WERI-Rb-1 (cell line): ENCODE measurements at regions not wholly inside any gene's neighbourhood (a gene's known extent, or its start where the extent isn't known, plus 50 kb on each side); places are given as distances from the start of the nearest gene placed in this dataset.
A peak's percentile ranks its signal among the peaks of the same experiment; 100 is the strongest.

ENCODE experiments used
- DNase-seq: peaks from one replicate; pipeline ENCODE4 v3.0.0-alpha.2; 2020
- H3K27ac ChIP-seq: fragments of 250-450 bp; sonication (Bioruptor Pico); 2 replicates; pipeline ENCODE4 v1.5.1; 2020; ENCODE audit warnings: mild to moderate bottlenecking, moderate library complexity
- H3K27me3 ChIP-seq: fragments of 250-450 bp; sonication (Bioruptor Pico); 2 replicates; pipeline ENCODE4 v1.5.1; 2021; ENCODE audit warnings: mild to moderate bottlenecking, low read depth, moderate library complexity; ENCODE audit not compliant: insufficient read depth, severe bottlenecking
- H3K36me3 ChIP-seq: fragments of 250-450 bp; sonication (Bioruptor Pico); 2 replicates; pipeline ENCODE4 v1.5.1; 2020; ENCODE audit warnings: mild to moderate bottlenecking, moderate library complexity
- H3K4me3 ChIP-seq: 2 replicates; pipeline ENCODE4 v1.5.1; 2011; ENCODE audit warnings: low read depth, mild to moderate bottlenecking, control low read depth, low read length
- H3K9me3 ChIP-seq: fragments of 250-450 bp; sonication (Bioruptor Pico); 2 replicates; pipeline ENCODE4 v1.5.1; 2021; ENCODE audit warnings: mild to moderate bottlenecking, moderate library complexity; ENCODE audit not compliant: severe bottlenecking
- TF ChIP-seq, protein P1 (sequence below): IDR thresholded peaks from 2 replicates; pipeline ENCODE4 v1.5.1; 2011; ENCODE audit warnings: low read depth, mild to moderate bottlenecking, control low read depth, inconsistent platforms, low read length

DNA sequence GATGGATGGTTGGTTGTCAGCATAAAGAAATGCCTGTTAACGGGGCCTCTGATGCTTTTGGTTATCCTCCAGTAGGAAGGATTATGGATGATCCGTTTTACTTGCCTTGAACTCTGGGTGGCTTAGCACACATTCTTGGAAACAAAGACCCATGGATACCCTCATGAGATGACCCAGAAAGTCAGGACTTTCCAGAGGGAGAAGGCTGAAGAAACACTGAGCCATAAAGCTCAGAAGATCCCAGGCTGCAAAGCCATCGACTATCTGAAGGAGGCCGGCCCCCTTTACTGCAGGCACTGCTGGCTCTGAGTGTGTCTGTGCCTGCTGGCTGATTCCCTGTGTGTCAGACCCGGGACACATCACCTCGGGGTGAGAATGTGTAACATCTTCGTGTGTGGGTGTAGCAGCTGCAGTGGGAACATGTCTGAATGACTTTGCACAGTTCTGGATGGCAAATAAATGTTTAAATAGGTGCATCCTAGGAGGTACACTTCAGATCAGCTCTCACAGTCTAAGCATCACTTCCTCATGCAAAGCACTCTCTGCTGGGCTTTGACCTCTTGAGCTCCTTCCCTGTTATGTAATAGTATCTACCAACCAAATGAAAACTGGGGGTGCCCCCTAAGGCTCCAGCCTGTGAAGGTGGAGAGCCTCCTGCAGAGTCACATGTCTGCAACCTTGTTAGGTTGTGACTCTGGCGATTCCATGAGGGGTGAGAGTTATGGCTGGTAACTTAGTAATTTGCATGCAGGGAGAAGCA, 1084.9 kb downstream of the TBC1D22A start:
- H3K9me3 ChIP-seq, result no peaks in the 10 kb centered on the region
- TF ChIP-seq, protein P1, sequence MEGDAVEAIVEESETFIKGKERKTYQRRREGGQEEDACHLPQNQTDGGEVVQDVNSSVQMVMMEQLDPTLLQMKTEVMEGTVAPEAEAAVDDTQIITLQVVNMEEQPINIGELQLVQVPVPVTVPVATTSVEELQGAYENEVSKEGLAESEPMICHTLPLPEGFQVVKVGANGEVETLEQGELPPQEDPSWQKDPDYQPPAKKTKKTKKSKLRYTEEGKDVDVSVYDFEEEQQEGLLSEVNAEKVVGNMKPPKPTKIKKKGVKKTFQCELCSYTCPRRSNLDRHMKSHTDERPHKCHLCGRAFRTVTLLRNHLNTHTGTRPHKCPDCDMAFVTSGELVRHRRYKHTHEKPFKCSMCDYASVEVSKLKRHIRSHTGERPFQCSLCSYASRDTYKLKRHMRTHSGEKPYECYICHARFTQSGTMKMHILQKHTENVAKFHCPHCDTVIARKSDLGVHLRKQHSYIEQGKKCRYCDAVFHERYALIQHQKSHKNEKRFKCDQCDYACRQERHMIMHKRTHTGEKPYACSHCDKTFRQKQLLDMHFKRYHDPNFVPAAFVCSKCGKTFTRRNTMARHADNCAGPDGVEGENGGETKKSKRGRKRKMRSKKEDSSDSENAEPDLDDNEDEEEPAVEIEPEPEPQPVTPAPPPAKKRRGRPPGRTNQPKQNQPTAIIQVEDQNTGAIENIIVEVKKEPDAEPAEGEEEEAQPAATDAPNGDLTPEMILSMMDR, result no peak
- no peak overlapping the region for H3K27ac ChIP-seq
- DNase-seq, result peak; percentile 44
- no peaks in the 10 kb centered on the region for H3K27me3 ChIP-seq
- H3K36me3 ChIP-seq, result no peaks in the 10 kb centered on the region
- no peak overlapping the region for H3K4me3 ChIP-seq

DNA sequence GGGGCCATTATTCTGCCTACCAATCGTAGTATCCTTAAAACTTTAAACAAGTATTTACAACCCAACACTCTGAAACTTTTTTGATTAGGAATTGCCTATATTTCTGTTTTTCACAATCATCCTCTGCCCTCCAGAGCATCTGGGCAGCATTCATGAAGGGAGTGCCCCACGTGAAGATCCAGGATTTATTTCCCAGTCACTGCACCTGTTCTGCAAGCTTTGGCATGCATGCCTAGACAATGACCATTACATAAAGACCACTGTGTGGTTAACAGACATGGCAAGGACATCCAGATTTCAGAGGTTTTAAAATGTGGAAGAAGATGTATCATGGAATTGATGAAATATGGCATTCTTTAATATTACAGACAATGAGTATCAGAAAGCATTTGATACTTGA, 1083.8 kb downstream of the TBC1D22A start:
- Histone ChIP-seq H3K4me3 (no peak overlapping the region), H3K36me3 (no peaks in the 10 kb centered on the region), H3K27me3 (no peaks in the 10 kb centered on the region), H3K27ac (no peak overlapping the region), H3K9me3 (no peaks in the 10 kb centered on the region)
- DNase-seq, result no peak
- TF ChIP-seq, protein P1, result no peak

DNA sequence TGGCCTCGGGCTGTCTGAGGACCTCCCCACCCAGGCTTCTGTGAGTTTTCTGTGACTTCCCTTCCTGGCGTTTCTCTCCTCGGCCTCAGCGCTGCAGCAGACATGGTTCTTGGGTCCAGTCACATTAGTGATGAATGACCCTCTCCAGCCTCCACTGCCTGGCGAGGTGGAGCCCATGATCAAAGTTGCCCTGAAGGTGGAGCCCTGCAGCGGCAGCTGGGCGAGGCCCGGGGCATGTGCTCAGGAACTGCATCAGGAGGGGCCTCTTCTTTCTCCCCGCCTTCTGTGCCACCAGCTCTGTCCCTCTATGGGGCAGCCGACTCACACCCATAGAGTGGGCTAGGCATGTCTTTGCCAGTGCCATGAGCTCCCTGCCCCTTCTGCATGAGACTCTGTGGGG, 1079.7 kb downstream of the TBC1D22A start:
- H3K9me3 ChIP-seq, result no peaks in the 10 kb centered on the region

DNA sequence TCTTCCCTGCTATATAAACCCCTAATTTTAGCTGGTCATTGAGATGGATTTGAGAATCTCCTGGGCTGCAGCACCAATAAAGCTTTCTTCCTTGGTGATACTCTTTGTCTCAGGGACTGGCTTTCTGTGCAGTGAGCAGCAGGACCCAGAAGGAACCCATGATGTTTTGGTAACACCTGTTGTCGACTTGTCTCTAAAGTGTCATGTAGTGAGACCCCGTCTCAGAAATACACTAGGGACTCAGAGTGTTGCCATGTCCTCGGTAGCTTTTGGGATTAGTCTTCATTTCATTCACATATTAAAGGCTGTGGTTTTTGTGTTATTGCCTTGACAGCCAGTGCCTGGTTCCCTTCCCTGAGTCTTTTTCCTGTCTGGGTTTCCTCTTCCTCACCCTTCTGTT, 1078.7 kb downstream of the TBC1D22A start:
- Histone ChIP-seq H3K27me3 (no peaks in the 10 kb centered on the region), H3K27ac (no peak overlapping the region), H3K9me3 (no peaks in the 10 kb centered on the region), H3K36me3 (no peaks in the 10 kb centered on the region), H3K4me3 (no peak overlapping the region)
- TF ChIP-seq, protein P1, result no peak
- DNase-seq, result no peak

More for the DNA sequence above, 1079.7 kb downstream of the TBC1D22A start:
- Histone ChIP-seq H3K27ac (no peak overlapping the region), H3K4me3 (no peak overlapping the region), H3K36me3 (no peaks in the 10 kb centered on the region), H3K27me3 (no peaks in the 10 kb centered on the region)
- TF ChIP-seq, protein P1, result peak; percentile 41; the same call in 1 of the 2 replicates
- peak; percentile 29 for DNase-seq

DNA sequence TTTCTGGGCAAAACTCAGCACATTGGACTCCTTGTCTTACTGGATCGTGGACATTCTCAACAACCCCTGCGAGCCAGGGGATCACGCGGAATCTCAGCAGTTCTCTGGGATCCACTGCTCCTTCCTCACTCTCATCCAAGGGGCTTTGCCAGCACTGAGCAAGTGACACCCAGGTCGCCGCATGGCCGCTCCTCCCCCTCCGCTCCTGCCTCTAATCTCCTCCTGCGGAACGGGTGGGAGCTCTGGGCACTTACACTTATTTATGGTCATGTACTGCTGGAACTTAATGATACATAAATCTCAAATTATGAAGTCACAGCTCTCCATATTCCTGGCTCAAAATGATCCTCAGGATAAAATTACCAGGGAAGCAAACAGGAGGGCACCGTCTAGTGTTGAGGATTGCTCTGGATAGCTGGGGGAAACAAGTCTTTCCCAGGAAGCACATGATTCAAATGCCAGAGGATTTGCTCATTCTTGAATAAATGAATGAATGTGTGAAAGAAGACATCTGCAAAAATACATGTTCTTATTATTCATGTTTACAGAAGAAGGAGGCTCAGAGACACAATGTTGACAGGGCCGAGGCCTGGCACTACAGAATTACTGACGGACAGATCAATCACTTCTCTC, 1077.3 kb downstream of the TBC1D22A start:
- H3K27me3 ChIP-seq, result no peaks in the 10 kb centered on the region
- TF ChIP-seq, protein P1, result no peak
- H3K4me3 ChIP-seq, result peak overlapping the region; percentile 28
- H3K9me3 ChIP-seq, result no peaks in the 10 kb centered on the region
- no peaks in the 10 kb centered on the region for H3K36me3 ChIP-seq
- H3K27ac ChIP-seq, result peak overlapping the region; percentile 9; the same call in 1 of the 2 replicates
- DNase-seq, result peak; percentile 71
